Adipose tissue (tissue), 3 donors: ENCODE measurements at regions not wholly inside any gene's neighbourhood (a gene's known extent, or its start where the extent isn't known, plus 50 kb on each side); places are given as distances from the start of the nearest gene placed in this dataset.

Experiments
- H3K27ac ChIP-seq: one replicate; pipeline ENCODE4 v1.5.1; 2013; ENCODE audit warnings: low read depth, low read length
- WGBS, 3 donors: extraction: QIAGEN DNeasy Blood & Tissue Kit; methylation state at CpG; one replicate each; pipeline ENCODE4 v1.1.7; 2013; 5-methylcytosine and 5-hydroxymethylcytosine counted together
- donor health status: healthy with polysubstance abuse.
- donor health status: Bipolar disorder and iron deficiency.
- donor health status: healthy.

DNA sequence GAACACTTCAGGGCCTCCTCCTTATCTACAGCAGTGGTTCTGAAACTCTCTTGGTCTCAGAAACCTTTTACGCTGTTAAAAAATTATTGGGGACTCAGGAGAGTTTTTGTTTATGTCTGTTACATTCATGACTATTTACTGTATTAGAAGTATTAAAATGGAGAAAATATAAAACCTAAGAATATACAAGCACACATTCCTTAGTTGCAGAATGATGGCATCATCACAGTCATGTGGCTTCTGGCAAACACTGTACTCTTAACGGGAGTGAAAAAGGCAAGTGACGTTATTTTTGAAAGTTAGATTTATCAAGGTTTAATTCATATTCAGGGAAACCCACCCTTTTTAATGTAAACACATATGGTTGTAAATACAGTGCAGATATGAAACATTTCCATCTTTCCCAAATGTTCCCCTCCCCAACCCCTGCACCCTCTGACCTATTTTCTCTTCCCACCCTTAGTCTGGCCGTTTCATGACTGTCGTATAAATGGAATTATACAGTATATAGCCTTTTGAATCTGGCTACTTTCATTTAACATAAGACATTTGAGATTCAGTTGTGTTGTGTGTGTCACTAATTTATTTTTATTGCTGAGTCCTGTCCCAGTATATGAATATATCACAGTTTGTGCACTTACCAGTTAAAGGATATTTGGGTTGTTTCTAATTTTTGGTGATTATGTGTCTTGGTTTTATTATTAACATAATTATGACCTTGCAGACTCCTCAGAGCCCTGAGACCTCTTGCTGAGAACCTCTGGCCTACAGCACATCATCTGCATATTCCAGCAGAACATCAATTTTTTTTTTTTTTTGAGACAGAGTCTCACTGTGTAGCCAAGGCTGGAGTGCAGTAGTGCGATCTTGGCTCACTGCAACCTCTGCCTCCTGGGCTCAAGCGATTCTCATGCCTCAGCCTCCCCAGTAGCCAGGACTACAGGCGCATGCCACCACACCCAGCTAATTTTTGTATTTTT lies 457.0 kb downstream of the PCNX1 start:
- H3K27ac ChIP-seq = no peak overlapping the region
- whole genome bisulfite sequencing, 3 donors = 62 to 74% (median 70%) methylated on average over 8 of the region's 8 CpGs

DNA sequence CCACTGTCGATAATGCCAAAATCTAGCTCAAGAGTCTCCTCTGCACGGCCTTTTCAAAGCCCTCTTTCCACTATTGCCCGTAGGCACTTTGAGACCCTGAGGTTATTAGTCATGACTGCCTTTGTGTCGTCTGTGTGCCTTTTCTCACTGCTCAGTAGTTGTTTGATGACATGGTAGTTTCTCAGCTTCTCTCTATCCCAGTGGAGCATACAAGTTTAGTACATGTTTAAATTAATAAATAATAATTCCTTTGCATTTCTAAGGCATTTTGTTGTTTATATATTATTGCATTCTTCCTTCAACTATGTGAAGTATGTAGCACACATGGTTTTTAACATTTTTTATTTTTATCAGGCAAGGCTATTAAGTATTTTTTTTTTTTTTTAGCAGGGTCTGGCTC lies 458.1 kb downstream of the PCNX1 start:
- 93 to 95% (median 94%) methylated on average over 4 of the region's 4 CpGs for WGBS, 3 donors

DNA sequence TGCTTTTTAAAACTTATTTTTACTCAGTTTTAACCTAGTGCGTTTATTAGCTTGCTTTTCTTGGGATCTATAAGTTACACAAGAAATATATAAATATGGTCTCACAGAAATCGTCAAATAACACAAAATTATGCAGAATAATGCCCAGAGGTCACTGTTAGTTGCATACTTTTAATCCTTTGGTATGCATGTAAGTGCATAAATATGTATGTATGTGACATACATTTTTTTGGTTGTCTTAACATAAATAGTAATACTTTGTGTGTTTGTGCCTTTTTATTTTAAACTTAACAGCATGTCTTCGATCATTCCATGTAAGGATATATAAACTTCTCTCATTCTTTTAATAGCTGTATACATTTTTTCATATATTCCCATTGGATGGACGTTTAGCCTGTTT lies 459.6 kb downstream of the PCNX1 start:
- no peak overlapping the region for H3K27ac ChIP-seq
- WGBS, 3 donors = 94 to 98% (median 97%) methylated on average over 4 of the region's 4 CpGs

More for the DNA sequence above, 458.1 kb downstream of the PCNX1 start:
- H3K27ac ChIP-seq = no peak overlapping the region

DNA sequence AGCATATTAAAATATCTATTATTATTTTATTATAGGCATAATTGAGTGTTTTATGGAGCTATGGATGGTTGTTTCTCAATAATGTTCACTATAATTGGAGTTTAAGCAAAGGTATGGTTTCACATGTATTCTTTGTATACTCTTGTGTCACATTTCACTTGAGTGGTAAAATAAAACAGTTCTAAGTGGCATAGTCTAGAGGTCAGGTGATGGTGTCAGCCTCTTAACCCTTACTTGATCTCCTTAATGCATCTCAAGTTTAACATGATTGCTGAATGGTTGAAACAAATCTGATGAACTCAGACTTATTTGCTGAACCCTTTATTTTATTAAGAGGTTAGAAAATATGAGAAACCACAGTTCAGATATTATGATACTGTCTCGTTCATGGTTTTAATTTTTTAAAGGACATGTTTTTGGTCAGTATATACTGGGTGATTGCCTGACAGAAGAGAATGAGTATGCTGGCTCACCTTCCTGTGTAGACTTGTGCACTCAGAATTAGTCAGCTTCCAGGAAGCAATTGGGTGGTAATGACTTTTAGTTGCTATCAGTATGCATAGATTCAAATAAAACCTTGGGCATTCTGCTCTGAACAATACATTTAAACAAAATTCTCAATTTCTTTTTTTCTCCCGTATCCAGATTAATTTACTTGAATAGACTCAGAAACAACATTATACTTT lies 464.6 kb downstream of the PCNX1 start:
- no peak overlapping the region for H3K27ac ChIP-seq
- 65 to 73% (median 70%) methylated on average over 2 of the region's 2 CpGs for WGBS, 3 donors

DNA sequence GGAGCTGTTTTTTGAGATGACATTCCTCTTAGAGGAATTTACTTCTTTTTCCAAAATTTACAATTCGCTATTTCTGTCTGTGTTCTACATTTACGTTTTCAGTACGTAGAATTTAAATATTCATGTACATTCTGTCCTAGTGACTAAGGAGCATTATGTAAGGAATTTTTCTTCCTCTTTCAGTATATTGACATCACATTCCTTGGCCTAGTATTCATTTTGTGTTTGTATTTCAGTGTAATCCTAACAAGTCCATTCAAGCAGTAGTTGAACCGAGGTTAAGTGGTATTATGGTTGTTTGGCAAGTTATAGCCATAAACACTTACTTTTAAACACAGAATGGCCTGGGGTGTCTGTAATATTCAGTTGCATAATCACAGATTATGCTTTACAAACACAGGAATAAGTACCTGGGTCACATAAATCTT lies 465.2 kb downstream of the PCNX1 start:
- 63 to 78% (median 72%) methylated on average over 4 of the region's 4 CpGs for WGBS, 3 donors
- no peak overlapping the region for H3K27ac ChIP-seq

DNA sequence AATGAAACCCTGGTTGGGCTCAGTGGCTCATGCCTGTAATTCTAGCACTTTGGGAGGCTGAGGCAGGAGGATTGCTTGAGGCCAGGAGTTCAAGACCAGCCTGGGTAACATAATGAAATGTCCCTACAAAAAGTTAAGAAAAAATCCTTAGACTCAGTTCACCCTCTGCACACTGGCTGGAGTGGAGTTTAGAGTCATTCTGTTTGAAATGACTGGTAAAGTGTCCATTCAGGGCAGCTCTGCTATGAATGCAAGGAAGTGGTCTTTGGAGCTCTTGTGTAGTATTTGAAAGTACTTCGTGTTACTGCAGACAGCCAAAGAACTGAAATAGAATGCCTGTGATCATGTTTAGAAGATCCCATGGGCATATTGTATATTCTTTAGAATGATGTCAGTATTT lies 466.5 kb downstream of the PCNX1 start:
- H3K27ac ChIP-seq = no peak overlapping the region
- WGBS, 3 donors = 89 to 100% (median 91%) methylated on average over 1 of the region's 1 CpG

DNA sequence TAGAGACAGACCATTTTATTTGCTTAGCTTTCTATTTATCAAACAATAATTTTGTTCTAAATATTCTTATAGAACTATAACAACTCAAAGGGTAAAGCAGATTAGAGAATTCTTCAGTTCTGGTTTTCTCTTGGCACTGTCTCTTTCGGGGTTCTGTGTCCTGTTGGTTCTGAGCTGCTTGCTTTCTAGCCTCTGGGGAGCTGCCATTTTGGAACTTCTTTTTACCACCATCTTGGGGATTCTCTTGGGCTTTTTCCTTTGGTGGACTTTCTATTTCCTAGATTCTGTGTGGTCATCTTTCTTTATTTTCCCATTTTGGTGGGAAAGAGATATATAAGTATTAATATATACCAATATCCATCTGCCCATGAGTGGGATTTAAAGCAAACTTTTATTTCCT lies 467.7 kb downstream of the PCNX1 start:
- 93 to 95% (median 95%) methylated on average over 1 of the region's 1 CpG for WGBS, 3 donors
- H3K27ac ChIP-seq = no peak overlapping the region

DNA sequence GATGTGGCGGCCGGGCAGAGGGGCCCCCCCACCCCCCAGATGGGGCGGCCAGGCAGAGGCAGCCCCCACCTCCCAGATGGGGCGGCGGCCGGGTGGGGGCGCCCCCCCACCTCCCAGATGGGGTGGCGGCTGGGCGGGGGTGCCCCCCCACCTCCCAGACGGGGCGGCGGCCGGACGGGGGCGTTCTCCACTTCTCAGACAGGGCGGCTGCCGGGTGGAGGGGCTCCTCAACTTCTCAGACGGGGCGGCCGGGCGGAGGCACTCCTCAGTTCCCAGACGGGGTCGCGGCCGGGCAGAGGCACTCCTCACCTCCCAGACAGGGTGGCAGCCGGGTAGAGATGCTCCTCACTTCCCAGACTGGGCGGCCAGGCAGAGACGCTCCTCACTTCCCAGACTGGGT lies 469.8 kb downstream of the PCNX1 start:
- 95 to 99% (median 98%) methylated on average over 21 to 28 of the region's 28 CpGs for WGBS, 3 donors
- H3K27ac ChIP-seq = no peak overlapping the region

DNA sequence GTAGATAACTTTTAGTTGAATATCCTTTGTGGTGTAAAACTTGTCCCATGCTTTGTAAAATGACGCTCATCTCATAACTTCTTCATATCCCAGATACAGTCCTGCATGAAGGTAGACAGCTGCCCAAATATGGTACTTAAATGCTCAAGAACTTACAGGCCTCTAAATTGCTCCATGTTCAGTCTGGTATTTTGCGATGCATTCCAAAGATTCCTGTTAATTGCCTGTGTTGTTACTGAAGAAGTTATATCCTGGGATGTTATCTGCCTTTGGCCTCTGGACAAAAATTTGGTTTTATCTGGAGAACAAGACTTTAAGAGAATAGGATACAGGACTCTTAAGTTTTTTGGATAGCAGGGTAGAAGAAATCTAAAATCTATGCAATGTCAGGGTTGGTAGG lies 473.0 kb downstream of the PCNX1 start:
- no peak overlapping the region for H3K27ac ChIP-seq
- 92 to 97% (median 95%) methylated on average over 2 of the region's 2 CpGs for WGBS, 3 donors

DNA sequence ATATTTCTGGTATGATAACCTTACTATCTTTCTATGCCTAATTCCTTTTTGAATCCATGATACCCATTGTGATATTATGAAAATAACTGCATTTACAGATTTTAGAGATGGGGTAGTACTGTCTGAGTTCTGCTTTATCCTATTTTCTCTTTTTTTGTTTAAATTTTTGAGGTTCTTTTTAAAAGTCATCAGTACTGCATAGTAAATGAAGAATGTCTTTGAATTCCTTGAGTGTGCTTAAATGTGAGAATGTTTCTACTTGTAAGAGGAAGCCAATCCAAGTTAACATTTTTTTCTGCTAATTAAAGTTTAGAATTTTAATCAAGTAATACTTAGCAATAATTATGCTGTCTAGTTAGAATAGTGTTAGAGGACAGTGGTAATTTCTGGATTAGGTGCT lies 474.6 kb downstream of the PCNX1 start:
- H3K27ac ChIP-seq = no peak overlapping the region

DNA sequence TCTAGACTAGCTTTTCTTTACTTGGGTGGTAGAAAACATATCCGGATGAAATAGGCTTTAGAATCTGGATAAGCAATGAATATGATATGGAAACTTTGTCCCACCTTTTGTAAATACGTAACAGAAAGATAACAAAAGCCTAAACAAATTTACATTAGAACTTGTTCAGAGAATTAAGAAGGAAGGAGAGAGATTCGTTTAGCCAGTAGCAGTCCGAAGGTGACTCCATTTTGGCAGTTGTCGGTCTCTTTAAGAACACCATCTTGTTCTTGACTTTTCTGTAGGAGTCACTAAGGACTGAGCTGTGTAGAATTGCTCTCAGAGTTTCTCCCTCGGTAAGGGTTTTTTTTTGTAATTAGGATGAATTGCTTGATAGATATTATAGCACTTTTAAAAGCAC lies 475.1 kb downstream of the PCNX1 start:
- H3K27ac ChIP-seq = no peak overlapping the region
- 50 to 95% (median 94%) methylated on average over 6 of the region's 6 CpGs for WGBS, 3 donors

DNA sequence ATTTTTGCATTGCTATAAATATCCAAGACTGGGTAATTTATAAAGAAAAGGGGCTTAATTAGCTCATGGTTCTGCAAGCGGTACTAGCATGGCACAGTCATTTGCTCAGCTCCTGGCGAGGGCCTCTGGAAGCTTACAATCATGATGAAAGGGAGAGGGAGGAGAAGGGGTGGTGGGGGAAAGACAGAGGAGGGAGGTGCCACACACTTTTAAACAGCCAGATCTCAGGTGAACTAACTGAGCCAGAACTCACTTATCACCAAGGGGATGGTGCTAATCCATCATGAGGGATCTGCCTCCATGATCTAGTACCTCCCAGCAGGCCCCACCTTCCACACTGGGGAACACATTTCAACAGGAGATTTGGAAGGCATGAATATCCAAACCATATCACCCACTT lies 476.3 kb downstream of the PCNX1 start:
- WGBS, 3 donors = 66 to 97% (median 94%) methylated on average over 2 of the region's 2 CpGs
- no peak overlapping the region for H3K27ac ChIP-seq

DNA sequence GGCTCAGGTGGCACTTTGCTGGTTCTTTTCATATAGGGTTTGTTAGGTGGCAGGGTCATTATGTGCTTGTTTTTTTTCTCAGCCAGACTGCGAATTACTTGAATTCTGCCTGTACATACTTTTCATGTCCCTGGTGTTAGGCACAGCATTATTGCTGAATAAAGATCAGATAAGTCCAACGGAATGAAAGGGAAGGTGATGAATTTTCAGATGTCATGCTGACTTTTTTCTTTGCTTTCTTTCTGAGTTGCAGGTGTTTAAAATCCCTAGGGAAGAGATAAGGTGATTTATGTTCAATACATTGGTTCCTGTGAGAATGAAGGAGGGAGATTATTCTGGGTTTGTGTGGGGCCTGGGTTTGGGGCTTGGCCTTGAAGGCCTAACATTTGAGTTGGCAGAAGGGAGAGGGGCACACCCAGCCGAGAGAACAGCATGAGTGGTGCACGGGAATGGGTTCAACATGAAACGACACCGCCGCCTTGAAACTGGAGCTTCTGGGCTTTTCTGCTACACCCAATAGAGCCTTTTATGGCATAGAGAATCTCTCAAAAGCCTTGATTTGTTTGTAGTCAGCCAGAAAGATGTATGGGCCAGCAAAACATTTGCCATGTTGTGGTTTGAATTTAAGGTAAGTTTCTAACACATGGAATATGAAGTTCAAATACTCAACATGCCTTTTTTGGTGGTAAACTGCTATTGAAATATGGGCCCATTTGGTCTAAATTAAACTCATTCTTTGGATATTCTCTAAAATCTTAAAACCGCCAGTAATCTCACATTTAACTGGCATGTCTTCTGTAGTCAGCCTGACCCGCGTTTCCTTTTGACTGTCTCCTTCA lies 477.0 kb downstream of the PCNX1 start:
- H3K27ac ChIP-seq = no peak overlapping the region
- 46 to 90% (median 89%) methylated on average over 10 of the region's 10 CpGs for WGBS, 3 donors

DNA sequence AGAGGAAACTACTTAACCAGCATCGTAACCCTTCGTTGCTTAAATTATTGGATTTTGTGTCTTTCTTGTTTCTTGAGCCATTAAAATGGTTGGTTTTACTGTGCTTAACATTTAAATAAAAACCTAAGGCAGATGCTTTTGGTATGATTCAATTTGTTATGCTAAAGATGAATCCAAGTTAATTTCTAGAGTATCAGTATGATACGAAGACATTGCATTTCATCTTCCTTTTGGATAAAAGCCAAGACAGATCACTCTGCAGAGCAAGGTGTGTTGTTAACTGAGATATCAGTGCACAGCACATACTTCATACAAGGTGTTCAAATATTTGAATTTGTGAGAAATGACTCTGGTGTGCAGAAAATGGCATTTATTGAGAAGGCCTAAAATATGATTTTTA lies 480.5 kb downstream of the PCNX1 start:
- no peak overlapping the region for H3K27ac ChIP-seq
- WGBS, 3 donors = 78 to 94% (median 91%) methylated on average over 3 of the region's 3 CpGs

DNA sequence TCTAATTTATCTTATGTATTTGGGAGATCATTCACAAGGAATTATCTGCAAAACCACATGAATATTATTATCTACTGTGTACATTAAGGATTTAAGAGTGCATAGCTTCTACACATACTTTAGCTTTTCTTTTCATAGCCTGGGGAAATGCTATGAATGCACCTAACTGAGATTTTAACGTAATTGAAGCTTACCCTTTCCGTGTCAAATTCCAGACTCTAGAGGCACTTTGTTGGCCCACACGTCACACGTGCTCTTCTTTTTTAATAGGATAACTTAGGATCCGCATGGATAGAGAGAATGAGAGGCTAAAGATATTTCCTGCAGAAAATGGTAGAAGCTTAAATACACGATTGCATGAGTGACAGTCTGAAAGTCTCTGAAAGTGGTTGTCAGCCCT lies 481.1 kb downstream of the PCNX1 start:
- no peak overlapping the region for H3K27ac ChIP-seq
- WGBS, 3 donors = 83 to 95% (median 93%) methylated on average over 6 of the region's 6 CpGs

DNA sequence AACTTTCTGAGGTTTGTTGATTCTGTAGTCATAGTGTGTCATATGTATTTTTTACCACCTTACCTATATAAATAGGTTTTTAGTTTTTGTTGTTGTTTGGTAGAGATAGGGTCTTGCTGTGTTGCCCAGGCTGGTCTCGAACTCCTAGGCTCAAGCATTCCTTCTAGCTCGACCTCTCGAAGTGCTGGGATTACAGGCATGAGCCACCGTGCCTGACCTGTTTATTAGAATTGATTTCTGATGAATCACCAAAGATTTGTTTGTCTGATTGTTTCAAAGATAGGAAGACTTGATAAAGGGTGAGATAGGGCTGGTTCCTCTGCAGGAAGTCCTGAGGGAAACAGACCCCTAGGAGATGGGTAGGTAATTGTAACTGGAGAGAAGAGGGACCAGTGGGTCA lies 481.6 kb downstream of the PCNX1 start:
- 83 to 94% (median 93%) methylated on average over 4 of the region's 4 CpGs for WGBS, 3 donors
- H3K27ac ChIP-seq = no peak overlapping the region

DNA sequence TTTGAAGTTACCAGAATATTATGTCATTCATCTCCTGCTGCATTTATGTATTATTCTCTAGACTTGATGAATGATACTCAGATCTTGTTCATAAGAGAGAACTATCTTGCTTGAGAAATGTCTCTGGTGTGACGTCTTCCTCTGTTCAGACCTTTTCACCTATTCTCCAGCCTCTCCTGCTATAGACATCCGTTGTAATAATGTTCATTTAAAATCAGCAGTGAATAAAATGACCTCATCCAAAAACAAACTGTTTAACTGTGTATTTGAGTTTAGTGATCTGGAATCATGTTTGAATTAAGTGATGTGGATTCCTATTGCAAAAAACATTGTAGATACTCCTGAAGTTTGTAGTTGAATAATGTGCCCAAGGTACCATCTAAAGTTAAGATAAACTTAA lies 487.1 kb downstream of the PCNX1 start:
- 70 to 75% (median 75%) methylated on average over 2 of the region's 2 CpGs for WGBS, 3 donors
- no peak overlapping the region for H3K27ac ChIP-seq

DNA sequence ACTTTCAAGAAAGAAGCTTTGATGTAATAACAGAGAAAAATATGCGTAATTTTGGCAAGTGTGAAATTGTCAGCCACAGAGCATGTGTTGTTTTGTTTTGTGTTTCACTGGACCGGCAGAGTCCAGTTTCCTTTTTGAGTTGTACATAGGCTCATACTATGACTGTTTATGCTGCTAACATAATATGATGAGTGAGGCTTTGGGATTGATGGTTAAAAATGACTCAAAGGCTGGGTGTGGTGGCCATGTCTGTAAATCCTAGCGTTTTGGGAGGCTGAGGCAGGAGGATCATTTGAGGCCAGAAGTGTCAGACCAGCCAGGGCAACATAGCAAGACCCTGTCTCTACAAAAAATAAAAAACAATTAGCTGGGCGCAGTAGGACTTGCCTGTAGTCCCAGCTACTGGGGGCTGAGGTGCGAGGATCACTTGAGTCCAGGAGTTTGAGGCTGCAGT lies 487.9 kb downstream of the PCNX1 start:
- H3K27ac ChIP-seq = no peak overlapping the region
- 88 to 94% (median 90%) methylated on average over 5 of the region's 5 CpGs for WGBS, 3 donors

DNA sequence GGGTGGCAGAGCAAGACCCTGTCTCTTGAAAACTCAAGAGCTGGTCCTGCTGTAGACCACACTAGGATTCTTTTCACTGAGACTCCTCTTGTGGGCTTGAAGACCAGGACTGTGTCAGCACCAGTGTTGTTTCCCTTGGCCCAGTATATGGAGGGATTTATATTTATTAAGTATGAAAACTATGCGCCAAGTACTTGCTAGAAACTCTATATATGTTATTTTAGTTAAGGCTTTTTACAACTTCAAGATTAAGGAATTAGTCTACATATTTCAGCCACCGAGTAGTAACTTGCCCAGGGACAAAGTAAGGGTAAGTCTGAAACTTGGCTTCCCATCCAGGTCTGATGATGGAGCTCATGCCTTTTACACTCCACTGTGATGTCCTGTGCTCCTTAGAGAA lies 488.4 kb downstream of the PCNX1 start:
- H3K27ac ChIP-seq = no peak overlapping the region
- WGBS, 3 donors = 97 to 99% (median 98%) methylated on average over 2 of the region's 2 CpGs
